Middle frontal gyrus (tissue), 1 donor: ENCODE measurements at regions not wholly inside any gene's neighbourhood (a gene's known extent, or its start where the extent isn't known, plus 50 kb on each side); places are given as distances from the start of the nearest gene placed in this dataset.

Experiments used
- DNase-seq: peaks from one replicate; pipeline ENCODE4 v3.0.0-alpha.2; 2015; ENCODE audit warnings: low spot score; ENCODE audit errors: extremely low spot score

- DNase-seq = no peak
Observed at GRCh38 chr9:1261879-1262766, 212.0 kb downstream of the DMRT2 start.

DNA sequence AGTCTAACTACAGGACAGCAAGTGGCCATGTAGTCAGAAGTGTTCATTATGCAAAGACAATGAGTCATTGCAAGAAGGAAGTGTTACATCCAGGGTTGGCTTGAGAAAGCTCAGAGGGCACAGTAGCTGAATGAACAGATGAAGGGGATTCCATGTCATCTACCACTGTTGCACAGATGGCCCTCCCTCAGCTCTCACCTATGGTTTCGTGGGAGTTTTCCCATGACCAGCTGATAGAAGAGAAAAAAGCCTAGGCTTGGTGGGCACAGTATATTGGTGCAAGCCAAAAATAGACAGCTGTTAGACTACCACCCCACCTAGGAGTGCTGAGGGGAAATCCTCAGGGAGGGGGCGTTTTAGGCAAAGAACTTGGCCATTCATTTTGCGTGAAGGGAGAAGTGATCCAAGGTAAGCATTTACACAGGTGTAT, 217.0 kb downstream of the DMRT2 start:
- no peak for DNase-seq

GRCh38 chr9:1267581-1267980, 217.4 kb downstream of the DMRT2 start:
- no peak for DNase-seq

DNA sequence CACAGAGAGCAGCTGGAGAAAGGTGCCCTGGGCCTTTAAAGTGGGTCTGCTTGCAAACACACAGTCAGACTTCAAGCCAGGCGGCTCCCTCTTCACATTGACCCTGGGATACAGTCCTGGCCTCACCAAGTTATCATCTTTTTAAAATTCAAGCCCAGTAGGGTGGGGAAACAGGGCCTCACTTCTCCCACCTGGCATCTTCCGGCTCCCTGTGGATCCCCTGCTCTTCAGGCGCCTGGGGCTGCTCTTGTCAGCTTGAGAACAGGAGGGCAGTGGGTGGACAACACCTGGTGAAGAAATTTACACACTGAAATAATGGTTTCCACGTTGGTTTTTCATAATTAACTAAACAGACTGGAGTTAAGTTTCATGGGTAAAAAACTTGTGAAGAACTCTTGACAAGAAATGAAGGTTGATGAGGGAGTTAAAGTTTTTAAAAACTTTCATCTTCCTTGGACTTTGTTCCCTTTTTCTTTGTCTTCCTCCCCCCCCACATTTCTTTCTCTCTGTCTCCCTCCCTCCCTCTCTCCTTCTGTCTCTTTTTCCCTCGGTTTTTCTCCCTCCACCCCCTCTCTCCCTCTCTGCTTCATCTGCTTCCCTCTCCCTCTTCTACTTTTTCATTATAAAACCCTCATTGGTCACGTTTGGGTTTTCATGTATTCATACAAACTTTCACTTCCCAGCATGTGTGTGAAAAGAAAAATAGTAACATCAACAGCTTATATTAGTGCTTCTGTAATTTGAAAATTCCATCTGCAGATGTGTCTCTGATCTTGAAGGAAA, 219.6 kb downstream of the DMRT2 start:
- DNase-seq = no peak

DNA sequence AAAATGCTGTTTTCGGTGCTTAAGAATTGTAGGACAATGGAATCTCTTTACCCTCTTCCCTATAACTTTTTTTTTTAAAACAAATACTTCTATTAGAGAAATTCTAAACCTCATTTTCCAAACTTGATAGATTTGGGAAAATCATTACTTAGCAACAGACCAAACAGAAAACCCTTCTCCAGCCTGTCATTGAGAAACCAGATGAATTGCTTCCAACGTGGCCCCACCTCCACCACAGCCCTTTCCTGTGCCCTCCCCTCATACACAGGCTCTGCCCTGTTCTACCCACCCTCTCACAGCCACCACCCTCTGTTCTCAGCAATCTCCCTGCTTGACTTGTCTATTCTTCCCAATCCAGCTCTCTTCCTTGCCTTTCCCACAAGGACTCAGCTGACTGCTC, 221.2 kb downstream of the DMRT2 start:
- no peak for DNase-seq

DNA sequence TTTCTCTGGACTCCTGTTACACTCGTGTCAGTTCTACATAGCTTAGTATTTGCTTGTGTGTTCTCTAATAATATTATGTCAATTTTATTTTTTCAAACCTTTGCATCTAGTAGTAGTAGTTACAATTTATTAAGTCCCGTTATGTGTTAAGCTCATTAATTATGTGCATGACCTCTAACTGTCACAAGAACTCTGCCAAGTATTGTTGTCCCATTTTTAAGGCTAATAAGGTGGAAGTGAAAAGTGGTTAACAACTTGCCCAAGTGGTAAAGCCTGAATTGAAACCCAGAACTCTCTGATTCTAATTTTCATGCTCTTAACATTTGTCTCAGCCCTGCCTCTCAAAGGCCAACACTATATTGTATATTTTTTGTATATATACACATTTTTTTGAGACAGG, 221.6 kb downstream of the DMRT2 start:
- DNase-seq = no peak

GRCh38 chr9:1272488-1272887, 222.3 kb downstream of the DMRT2 start:
- DNase-seq = no peak

GRCh38 chr9:1273859-1274258, 223.7 kb downstream of the DMRT2 start:
- DNase-seq = no peak

GRCh38 chr9:1274334-1274733, 224.2 kb downstream of the DMRT2 start:
- DNase-seq = no peak

- DNase-seq = no peak
Observed at GRCh38 chr9:1276474-1276873, 226.3 kb downstream of the DMRT2 start.

GRCh38 chr9:1284727-1285126, 234.6 kb downstream of the DMRT2 start:
- DNase-seq = no peak

GRCh38 chr9:1285526-1285925, 235.4 kb downstream of the DMRT2 start:
- no peak for DNase-seq

DNA sequence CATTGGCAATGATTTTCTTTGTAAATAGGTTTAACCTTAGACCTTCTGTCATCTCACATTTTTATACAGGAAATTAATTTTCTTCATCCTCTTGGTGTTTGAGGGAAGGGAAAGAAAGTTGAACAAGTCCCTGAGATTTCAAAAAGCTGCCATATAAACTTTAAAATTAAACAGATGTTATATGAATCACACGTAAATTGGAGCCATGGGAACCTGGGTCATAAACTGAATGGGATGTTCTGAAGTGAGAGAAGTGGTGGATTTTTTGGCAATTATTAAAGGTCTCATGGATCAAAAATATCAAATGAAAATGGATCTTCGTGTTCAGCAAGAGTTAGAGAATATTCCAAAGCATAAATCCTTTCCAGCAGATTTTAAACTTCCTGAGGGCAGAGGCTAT, 242.2 kb downstream of the DMRT2 start:
- no peak for DNase-seq

DNA sequence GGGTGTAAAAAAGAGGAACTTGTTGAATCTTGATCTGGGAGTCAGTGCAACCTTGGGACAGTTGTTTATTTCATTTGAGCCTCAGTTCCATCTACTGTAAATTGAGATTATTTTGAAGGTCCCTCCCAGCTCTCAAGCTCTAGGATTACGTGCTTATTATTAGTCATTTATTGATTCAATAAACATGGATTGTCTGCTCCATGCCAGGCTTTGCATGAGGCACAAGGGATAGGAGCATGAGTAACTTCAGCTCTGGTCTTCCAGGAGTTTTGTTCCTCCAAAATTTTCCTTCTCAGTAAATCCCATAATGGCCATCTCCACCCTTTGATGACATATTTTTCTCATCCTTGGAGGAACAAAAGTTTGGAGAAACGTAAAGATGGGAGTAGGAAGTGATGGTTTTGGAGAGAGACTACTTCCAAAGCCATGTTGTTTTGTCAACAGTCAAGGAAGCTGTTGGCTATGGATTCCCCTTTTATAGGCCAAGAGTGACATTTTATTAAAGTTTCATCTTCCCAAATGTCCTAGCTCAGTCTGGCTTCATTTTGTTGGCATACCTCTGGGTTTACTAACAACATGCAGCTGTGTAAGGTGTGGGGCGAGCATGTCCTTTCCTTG, 244.6 kb downstream of the DMRT2 start:
- no peak for DNase-seq

GRCh38 chr9:1296331-1296730, 246.2 kb downstream of the DMRT2 start:
- no peak for DNase-seq

- no peak for DNase-seq
Observed at GRCh38 chr9:1298046-1298445, 247.9 kb downstream of the DMRT2 start.

- no peak for DNase-seq
Observed at GRCh38 chr9:1300941-1301340, 250.8 kb downstream of the DMRT2 start.

DNA sequence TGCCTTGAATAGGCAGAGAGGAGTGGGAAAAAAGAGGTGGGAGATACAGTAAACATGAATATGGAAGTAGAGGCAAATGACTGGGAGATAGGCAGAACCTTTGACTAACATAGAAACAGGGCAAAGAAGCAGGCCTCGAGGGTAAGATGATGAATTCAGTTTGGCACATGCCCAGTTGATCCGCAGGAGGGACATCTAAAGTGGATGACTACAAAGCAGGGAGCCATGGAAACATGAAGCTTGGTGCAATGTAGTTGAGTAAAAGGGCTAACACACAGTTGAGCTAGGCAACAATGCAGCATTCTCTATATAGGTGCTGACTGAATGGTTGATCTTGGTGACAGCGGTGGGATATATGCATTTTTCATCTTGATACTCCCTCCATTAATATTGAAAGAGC, 253.8 kb downstream of the DMRT2 start:
- DNase-seq = no peak

GRCh38 chr9:1311462-1312042, 261.4 kb downstream of the DMRT2 start:
- no peak for DNase-seq

GRCh38 chr9:1319436-1319835, 269.3 kb downstream of the DMRT2 start:
- DNase-seq = no peak

- DNase-seq = no peak
Observed at GRCh38 chr9:1320051-1320557, 269.9 kb downstream of the DMRT2 start.
